ENCODE measurements at regions not wholly inside any gene's neighbourhood (a gene's known extent, or its start where the extent isn't known, plus 50 kb on each side); places are given as distances from the start of the nearest gene placed in this dataset.

GRCh38 chr18:30487962-30488361 is 554.6 kb downstream of the DSC3 start (continued):
- TF ChIP-seq SP1 (IDR thresholded peaks at IDR 0.05; ENCODE audit: low read depth, low read length) (no peak), EGR1 (IDR thresholded peaks at IDR 0.05; ENCODE audit: borderline replicate concordance in 1 of 2, low read depth in 2 of 2, low read length in 2 of 2) (no peak), ZZZ3 (IDR thresholded peaks at IDR 0.05; ENCODE audit: control insufficient read depth, insufficient read length, low read depth) (no peak), CHD2 (IDR thresholded peaks at IDR 0.05; ENCODE audit: borderline replicate concordance, low read depth, low read length) (no peak), SREBF1 (IDR thresholded peaks at IDR 0.05; ENCODE audit: low read length) (no peak)

- Histone ChIP-seq H3K36me3 (ENCODE audit: control insufficient read depth in 2 of 2, insufficient read depth in 2 of 2, low read length in 1 of 2) (no peaks in the 10 kb centered on the region), H3K4me2 (ENCODE audit: control insufficient read depth, insufficient read depth) (no peak overlapping the region), H3K4me3 (no peak overlapping the region), H2AFZ (ENCODE audit: control insufficient read depth, low read depth, low read length) (no peak overlapping the region), H3K27ac (ENCODE audit: control insufficient read depth, insufficient read depth) (no peak overlapping the region), H3K27me3 (replicated peaks in 1 of 2; ENCODE audit: control insufficient read depth in 2 of 2, insufficient read depth in 2 of 2, low read length in 1 of 2) (no peaks in the 10 kb centered on the region), H3K9ac (ENCODE audit: control insufficient read depth, insufficient read depth, low read length) (no peak overlapping the region), H3K79me2 (ENCODE audit: control insufficient read depth, insufficient read depth, low read length) (no peaks in the 10 kb centered on the region), H3K4me1 (ENCODE audit: control insufficient read depth, insufficient read depth, low read length) (no peaks in the 10 kb centered on the region), H3K9me3 (replicated peaks; ENCODE audit: control insufficient read depth, insufficient read depth, low read length) (no peaks in the 10 kb centered on the region), H4K20me1 (ENCODE audit: control insufficient read depth, insufficient read depth) (no peaks in the 10 kb centered on the region)
- ChIA-PET CTCF (interaction anchor here (1.1 to 1.7 kb wide), 2 partner anchors 8 to 12 kb away, joined by 3 to 4 read pairs; no protein-coding TSS in a partner anchor), POLR2A (no interaction called here), SMC1A (ENCODE audit: uncharacterized antibody, unreplicated experiment) (interaction anchor here (0.8 to 3.9 kb wide), 7 partner anchors 9 to 129 kb away, joined by 3 to 14 read pairs (median 5); no protein-coding TSS in a partner anchor), RAD21 (ENCODE audit: unreplicated experiment) (interaction anchor here (1.0 to 2.0 kb wide), 5 partner anchors 14 to 403 kb away, joined by 3 to 6 read pairs (median 4); no protein-coding TSS in a partner anchor)
- intact Hi-C loops (cut with micrococcal nuclease; ENCODE audit: unreplicated experiment) (no loop called here), in situ Hi-C loops (cut with MboI) (no loop called here)
- no TSS peak for BruUV-seq (replicated peaks)
- DNase-seq (ENCODE audit: low read depth, low spot score) (no peak), FAIRE-seq (no peak), ATAC-seq (peak; percentile 46; the same call in 2 of the 3 replicates)
- WGBS (ENCODE audit: insufficient coverage, insufficient replicate concordance, low lambda C conversion rate, missing lambda C conversion rate), result 0% methylated on average over 1 of the region's 1 CpG
- TF ChIP-seq ETV6 (conservative IDR thresholded peaks at IDR 0.05 in 1 of 2, IDR thresholded peaks at IDR 0.05 in 1 of 2; ENCODE audit: borderline replicate concordance in 1 of 2, low read depth in 1 of 2), result no peak
- TF ChIP-seq BACH1 (IDR thresholded peaks at IDR 0.05; ENCODE audit: borderline replicate concordance), result no peak
- TF ChIP-seq, protein P1, sequence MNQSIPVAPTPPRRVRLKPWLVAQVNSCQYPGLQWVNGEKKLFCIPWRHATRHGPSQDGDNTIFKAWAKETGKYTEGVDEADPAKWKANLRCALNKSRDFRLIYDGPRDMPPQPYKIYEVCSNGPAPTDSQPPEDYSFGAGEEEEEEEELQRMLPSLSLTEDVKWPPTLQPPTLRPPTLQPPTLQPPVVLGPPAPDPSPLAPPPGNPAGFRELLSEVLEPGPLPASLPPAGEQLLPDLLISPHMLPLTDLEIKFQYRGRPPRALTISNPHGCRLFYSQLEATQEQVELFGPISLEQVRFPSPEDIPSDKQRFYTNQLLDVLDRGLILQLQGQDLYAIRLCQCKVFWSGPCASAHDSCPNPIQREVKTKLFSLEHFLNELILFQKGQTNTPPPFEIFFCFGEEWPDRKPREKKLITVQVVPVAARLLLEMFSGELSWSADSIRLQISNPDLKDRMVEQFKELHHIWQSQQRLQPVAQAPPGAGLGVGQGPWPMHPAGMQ (IDR thresholded peaks at IDR 0.05; ENCODE audit: borderline replicate concordance), result no peak
- no peak for TF ChIP-seq EGR1 (IDR thresholded peaks at IDR 0.05; ENCODE audit: borderline replicate concordance in 1 of 2, low read depth in 2 of 2, low read length in 2 of 2)
- no peak for TF ChIP-seq JUND (IDR thresholded peaks at IDR 0.05; ENCODE audit: low read depth, low read length)
- no peak for TF ChIP-seq IRF4 (IDR thresholded peaks at IDR 0.05; ENCODE audit: low read depth, low read length)
- no peak for TF ChIP-seq CBX5 (IDR thresholded peaks at IDR 0.05; ENCODE audit: low read depth)
- TF ChIP-seq ATF3 (IDR thresholded peaks at IDR 0.05; ENCODE audit: borderline replicate concordance, extremely low read depth, low read depth, low read length), result no peak
- TF ChIP-seq EZH2 (IDR thresholded peaks at IDR 0.05; ENCODE audit: borderline replicate concordance, control insufficient read depth, low read depth, low read length), result no peak
- TF ChIP-seq POLR2AphosphoS2 (IDR thresholded peaks at IDR 0.05; ENCODE audit: low read depth, low read length), result no peak
- no peak for TF ChIP-seq CREM (IDR thresholded peaks at IDR 0.05; ENCODE audit: low read depth)
- TF ChIP-seq, protein P2, sequence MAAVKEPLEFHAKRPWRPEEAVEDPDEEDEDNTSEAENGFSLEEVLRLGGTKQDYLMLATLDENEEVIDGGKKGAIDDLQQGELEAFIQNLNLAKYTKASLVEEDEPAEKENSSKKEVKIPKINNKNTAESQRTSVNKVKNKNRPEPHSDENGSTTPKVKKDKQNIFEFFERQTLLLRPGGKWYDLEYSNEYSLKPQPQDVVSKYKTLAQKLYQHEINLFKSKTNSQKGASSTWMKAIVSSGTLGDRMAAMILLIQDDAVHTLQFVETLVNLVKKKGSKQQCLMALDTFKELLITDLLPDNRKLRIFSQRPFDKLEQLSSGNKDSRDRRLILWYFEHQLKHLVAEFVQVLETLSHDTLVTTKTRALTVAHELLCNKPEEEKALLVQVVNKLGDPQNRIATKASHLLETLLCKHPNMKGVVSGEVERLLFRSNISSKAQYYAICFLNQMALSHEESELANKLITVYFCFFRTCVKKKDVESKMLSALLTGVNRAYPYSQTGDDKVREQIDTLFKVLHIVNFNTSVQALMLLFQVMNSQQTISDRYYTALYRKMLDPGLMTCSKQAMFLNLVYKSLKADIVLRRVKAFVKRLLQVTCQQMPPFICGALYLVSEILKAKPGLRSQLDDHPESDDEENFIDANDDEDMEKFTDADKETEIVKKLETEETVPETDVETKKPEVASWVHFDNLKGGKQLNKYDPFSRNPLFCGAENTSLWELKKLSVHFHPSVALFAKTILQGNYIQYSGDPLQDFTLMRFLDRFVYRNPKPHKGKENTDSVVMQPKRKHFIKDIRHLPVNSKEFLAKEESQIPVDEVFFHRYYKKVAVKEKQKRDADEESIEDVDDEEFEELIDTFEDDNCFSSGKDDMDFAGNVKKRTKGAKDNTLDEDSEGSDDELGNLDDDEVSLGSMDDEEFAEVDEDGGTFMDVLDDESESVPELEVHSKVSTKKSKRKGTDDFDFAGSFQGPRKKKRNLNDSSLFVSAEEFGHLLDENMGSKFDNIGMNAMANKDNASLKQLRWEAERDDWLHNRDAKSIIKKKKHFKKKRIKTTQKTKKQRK (IDR thresholded peaks at IDR 0.05; ENCODE audit: low read depth, low read length), result no peak
- TF ChIP-seq CHD2 (IDR thresholded peaks at IDR 0.05; ENCODE audit: borderline replicate concordance, low read depth, low read length), result no peak
- TF ChIP-seq RELA (IDR thresholded peaks at IDR 0.05; ENCODE audit: borderline replicate concordance, partially characterized antibody), result no peak
- no peak for TF ChIP-seq ESRRA (IDR thresholded peaks at IDR 0.05; ENCODE audit: low read length)
- no peak for TF ChIP-seq CBX3 (IDR thresholded peaks at IDR 0.05; ENCODE audit: borderline replicate concordance, low read depth)
Measured at GRCh38 chr18:30486856-30487255, 555.7 kb downstream of the DSC3 start.
